ENCODE measurements at regions not wholly inside any gene's neighbourhood (a gene's known extent, or its start where the extent isn't known, plus 50 kb on each side); places are given as distances from the start of the nearest gene placed in this dataset.

DNA sequence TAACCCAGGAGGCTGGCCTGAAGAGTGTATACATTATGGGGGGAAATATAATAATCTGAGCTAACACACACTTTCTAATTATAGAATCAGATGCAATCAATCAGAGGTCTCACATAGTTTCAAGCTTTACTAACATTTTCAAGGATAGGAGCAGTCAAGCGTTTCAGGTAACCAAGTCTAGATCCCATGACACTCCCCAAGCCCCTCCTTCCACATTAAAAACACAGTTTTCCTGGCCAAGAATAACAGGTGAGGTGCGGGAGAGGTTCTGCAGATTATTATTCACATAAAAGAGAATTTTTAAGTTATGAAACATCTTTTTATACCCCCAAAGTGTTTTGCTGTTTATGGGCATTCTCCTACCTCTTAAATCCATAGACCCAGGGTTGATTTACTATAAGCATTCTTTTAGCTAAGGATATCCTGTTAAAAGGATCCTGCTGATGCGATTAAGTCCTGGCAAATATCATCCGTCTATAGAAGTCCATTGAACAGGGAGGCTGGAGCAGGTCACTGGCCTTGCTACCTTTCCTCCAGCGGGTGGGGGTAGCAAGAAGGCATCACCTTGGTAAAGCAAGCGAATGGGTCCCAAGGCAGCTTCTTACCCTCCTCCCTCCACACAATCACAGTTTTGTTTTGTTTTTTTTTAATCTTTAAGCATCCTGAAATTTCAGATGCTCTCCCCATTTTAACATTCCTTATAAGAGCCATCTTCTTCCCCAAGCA, 104.7 kb upstream of the GPM6A start:
- TF ChIP-seq, protein P1, sequence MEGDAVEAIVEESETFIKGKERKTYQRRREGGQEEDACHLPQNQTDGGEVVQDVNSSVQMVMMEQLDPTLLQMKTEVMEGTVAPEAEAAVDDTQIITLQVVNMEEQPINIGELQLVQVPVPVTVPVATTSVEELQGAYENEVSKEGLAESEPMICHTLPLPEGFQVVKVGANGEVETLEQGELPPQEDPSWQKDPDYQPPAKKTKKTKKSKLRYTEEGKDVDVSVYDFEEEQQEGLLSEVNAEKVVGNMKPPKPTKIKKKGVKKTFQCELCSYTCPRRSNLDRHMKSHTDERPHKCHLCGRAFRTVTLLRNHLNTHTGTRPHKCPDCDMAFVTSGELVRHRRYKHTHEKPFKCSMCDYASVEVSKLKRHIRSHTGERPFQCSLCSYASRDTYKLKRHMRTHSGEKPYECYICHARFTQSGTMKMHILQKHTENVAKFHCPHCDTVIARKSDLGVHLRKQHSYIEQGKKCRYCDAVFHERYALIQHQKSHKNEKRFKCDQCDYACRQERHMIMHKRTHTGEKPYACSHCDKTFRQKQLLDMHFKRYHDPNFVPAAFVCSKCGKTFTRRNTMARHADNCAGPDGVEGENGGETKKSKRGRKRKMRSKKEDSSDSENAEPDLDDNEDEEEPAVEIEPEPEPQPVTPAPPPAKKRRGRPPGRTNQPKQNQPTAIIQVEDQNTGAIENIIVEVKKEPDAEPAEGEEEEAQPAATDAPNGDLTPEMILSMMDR (IDR thresholded peaks at IDR 0.05), result no peak
- no peak for TF ChIP-seq POLR2A (IDR thresholded peaks at IDR 0.05)
- DNase-seq, result no peak

DNA sequence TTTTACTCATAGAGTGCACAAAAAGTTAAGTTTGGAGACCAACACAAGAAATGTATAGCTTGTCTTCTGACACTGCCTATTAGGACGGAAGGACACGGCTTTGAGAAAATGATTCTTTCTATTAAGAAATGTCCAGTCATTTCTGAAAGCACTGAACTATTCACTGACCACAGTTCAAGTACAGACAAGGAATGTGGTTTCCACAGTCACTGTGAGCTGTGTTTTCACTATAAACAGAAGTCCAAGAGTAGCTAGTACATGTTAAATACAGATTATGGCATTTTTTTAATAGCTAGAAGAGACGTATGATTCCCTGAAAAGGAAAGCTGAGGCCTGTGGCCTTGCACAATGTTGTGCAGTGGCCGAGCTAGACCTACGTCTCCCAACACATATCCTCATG, 115.1 kb upstream of the GPM6A start:
- no peak for DNase-seq
- Histone ChIP-seq H3K4me3 (no peak overlapping the region), H3K9me3 (no peaks in the 10 kb centered on the region), H3K4me1 (no peaks in the 10 kb centered on the region), H3K27ac (no peak overlapping the region), H3K36me3 (no peaks in the 10 kb centered on the region), H3K27me3 (no peaks in the 10 kb centered on the region)
- TF ChIP-seq POLR2A (IDR thresholded peaks at IDR 0.05), result no peak
- TF ChIP-seq, protein P1 (IDR thresholded peaks at IDR 0.05), result no peak

More for the DNA sequence above, 104.7 kb upstream of the GPM6A start:
- no peaks in the 10 kb centered on the region for H3K27me3 ChIP-seq
- no peak overlapping the region for H3K27ac ChIP-seq
- H3K36me3 ChIP-seq, result no peaks in the 10 kb centered on the region
- no peak overlapping the region for H3K4me3 ChIP-seq
- no peaks in the 10 kb centered on the region for H3K9me3 ChIP-seq
- H3K4me1 ChIP-seq, result no peaks in the 10 kb centered on the region

DNA sequence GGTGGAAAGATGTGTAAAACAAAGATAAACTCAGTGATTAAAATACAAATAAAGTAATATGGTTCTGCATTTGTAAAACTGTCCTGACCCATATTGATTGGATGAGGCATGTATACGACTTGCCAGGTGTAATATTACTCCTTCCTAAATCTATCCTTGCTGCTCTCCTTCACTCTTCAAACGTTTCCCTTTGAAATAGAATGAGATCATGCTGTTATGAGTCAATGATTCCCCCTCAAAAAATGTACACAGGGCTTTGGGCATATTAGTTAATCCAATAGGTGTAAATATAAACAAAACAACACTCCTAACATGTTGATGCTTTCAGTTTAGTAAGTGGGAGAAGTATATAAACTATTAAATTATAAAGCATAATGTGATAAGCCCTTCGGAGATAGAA, 117.4 kb upstream of the GPM6A start:
- Histone ChIP-seq H3K36me3 (no peaks in the 10 kb centered on the region), H3K4me3 (no peak overlapping the region), H3K27me3 (no peaks in the 10 kb centered on the region), H3K4me1 (no peaks in the 10 kb centered on the region), H3K27ac (no peak overlapping the region), H3K9me3 (no peaks in the 10 kb centered on the region)
- DNase-seq, result no peak
- no peak for TF ChIP-seq POLR2A (IDR thresholded peaks at IDR 0.05)
- TF ChIP-seq, protein P1 (IDR thresholded peaks at IDR 0.05), result no peak

DNA sequence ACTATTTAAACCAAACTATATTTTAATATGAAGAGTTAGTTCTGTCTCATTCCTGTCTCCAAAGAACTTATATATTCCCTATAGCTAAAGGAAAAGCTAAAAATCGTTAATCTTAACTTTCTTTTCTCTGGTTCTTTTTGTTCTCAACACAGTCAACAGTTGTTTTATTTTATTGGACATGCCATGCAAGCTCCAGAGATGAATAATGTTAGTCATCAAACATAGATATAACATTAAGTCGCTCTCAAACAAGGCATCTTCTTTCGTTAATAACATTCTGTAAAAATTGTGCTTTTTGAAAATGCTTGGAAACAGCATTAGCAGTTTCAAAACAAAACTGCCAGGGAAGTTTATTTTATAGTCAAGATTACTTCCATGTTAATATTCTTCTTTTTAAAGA, 117.9 kb upstream of the GPM6A start:
- TF ChIP-seq, protein P1 (IDR thresholded peaks at IDR 0.05), result no peak
- no peak for TF ChIP-seq POLR2A (IDR thresholded peaks at IDR 0.05)
- Histone ChIP-seq H3K27me3 (no peaks in the 10 kb centered on the region), H3K4me1 (no peaks in the 10 kb centered on the region), H3K4me3 (no peak overlapping the region), H3K36me3 (no peaks in the 10 kb centered on the region), H3K9me3 (no peaks in the 10 kb centered on the region), H3K27ac (no peak overlapping the region)
- no peak for DNase-seq

DNA sequence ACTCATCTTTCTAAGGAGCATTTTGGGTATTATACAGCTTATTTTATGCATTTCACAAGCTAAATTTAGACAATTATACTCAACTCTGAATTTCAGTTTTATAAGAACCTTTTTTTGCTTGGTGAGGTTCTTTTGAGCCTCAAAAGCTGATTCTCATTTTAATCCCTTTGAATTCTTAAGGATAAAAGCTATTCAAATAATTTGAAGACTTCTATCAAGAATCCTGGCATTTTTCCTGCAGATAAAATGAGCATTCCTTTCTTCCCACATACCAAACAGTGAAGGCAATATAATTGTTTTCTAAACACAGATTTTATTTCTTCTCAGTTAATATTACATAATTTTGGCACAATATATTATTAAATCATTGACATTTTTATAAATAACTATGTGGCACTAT, 118.4 kb upstream of the GPM6A start:
- DNase-seq, result no peak
- H3K27ac ChIP-seq, result no peak overlapping the region
- no peak overlapping the region for H3K4me3 ChIP-seq
- H3K9me3 ChIP-seq, result no peaks in the 10 kb centered on the region
- no peak for TF ChIP-seq POLR2A (IDR thresholded peaks at IDR 0.05)
- TF ChIP-seq, protein P1 (IDR thresholded peaks at IDR 0.05), result no peak
- no peaks in the 10 kb centered on the region for H3K4me1 ChIP-seq
- no peaks in the 10 kb centered on the region for H3K36me3 ChIP-seq
- no peaks in the 10 kb centered on the region for H3K27me3 ChIP-seq

DNA sequence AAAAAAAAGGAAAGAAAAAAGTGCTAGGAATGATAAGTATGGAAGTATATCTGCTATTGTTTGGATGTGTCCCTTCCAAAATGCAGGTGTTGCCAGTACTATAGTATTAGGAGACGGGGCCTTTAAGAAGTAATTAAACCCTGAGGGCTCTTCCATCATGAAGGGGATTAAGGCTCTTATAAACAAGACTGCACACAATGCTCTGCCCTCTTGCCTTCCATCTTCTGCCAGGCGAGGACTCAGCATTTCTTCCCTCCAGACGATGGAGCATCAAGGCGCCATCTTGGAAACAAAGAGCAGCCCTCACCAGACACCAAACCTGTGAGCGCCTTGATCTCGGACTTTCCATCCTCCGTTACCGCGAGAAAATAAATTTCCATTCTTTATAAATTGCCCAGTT, 120.1 kb upstream of the GPM6A start:
- H3K27ac ChIP-seq, result no peak overlapping the region
- H3K27me3 ChIP-seq, result no peaks in the 10 kb centered on the region
- no peaks in the 10 kb centered on the region for H3K9me3 ChIP-seq
- H3K4me1 ChIP-seq, result no peaks in the 10 kb centered on the region
- no peaks in the 10 kb centered on the region for H3K36me3 ChIP-seq
- no peak for DNase-seq
- no peak overlapping the region for H3K4me3 ChIP-seq
- TF ChIP-seq, protein P1 (IDR thresholded peaks at IDR 0.05), result no peak
- no peak for TF ChIP-seq POLR2A (IDR thresholded peaks at IDR 0.05)
